Subcutaneous abdominal adipose tissue (tissue), 5 donors: ENCODE measurements at regions not wholly inside any gene's neighbourhood (a gene's known extent, or its start where the extent isn't known, plus 50 kb on each side); places are given as distances from the start of the nearest gene placed in this dataset.
"Not testable (repeated sequence)": the region's sequence is repeated elsewhere in the genome, so short reads cannot be mapped to it uniquely, and the experiment has no call there.

Experiments used
- H3K27ac ChIP-seq: one replicate; pipeline ENCODE4 v1.7.0; 2013; ENCODE audit warnings: low read depth, mild to moderate bottlenecking, inconsistent platforms, low read length, moderate library complexity
- H3K27me3 ChIP-seq, 5 donors: one replicate each; pipeline ENCODE4 v1.7.0; 2013; ENCODE audit warnings: low read length in 5 of 5, inconsistent platforms in 1 of 5; ENCODE audit not compliant: control insufficient read depth in 5 of 5, insufficient read depth in 4 of 5
- H3K36me3 ChIP-seq, 5 donors: one replicate each; pipeline ENCODE4 v1.7.0; 2013; ENCODE audit warnings: low read length in 5 of 5; ENCODE audit not compliant: control insufficient read depth in 5 of 5, insufficient read depth in 5 of 5
- H3K4me1 ChIP-seq, 5 donors: one replicate each; pipeline ENCODE4 v1.7.0; 2013; ENCODE audit warnings: low read length in 5 of 5, mild to moderate bottlenecking in 3 of 5, moderate library complexity in 1 of 5; ENCODE audit not compliant: control insufficient read depth in 5 of 5, insufficient read depth in 5 of 5
- H3K4me3 ChIP-seq, 5 donors: one replicate each; pipeline ENCODE4 v1.7.0; 2013; ENCODE audit warnings: low read length in 5 of 5, low read depth in 1 of 5
- H3K9ac ChIP-seq, 5 donors: one replicate each; pipeline ENCODE4 v1.7.0; 2013; ENCODE audit warnings: low read length in 5 of 5, mild to moderate bottlenecking in 4 of 5, moderate library complexity in 3 of 5
- H3K9me3 ChIP-seq, 5 donors: one replicate each; pipeline ENCODE4 v1.7.0; 2013; ENCODE audit warnings: low read length in 5 of 5; ENCODE audit not compliant: control insufficient read depth in 5 of 5
- donor health status: healthy.
- donor health status: healthy.
- donor health status: healthy.
- donor health status: healthy.
- donor health status: healthy.

GRCh38 chr5:2533848-2534247 lies 217.6 kb downstream of the IRX2 start:
- not testable (repeated sequence) for H3K27me3 ChIP-seq, H3K27ac ChIP-seq, H3K9ac ChIP-seq, H3K4me1 ChIP-seq, H3K4me3 ChIP-seq, H3K36me3 ChIP-seq
- H3K9me3 ChIP-seq: peaks cover 2 to 18% (median 11%) of the 10 kb centered on the region in 5 donors

- Histone ChIP-seq H3K4me1 (no peaks in the 10 kb centered on the region), H3K36me3 (no peaks in the 10 kb centered on the region), H3K9me3 (peaks cover 2 to 18% (median 11%) of the 10 kb centered on the region in 5 donors), H3K4me3 (no peak overlapping the region), H3K27me3 (peaks cover 0 to 4% (median 0%) of the 10 kb centered on the region in 5 donors), H3K27ac (no peak overlapping the region), H3K9ac (no peak overlapping the region)
These were observed 218.7 kb downstream of the IRX2 start for GRCh38 chr5:2532809-2533208.

GRCh38 chr5:2531318-2531717 lies 220.2 kb downstream of the IRX2 start:
- Histone ChIP-seq H3K36me3 (no peaks in the 10 kb centered on the region), H3K9me3 (peaks cover 2 to 18% (median 11%) of the 10 kb centered on the region in 5 donors), H3K4me3 (no peak overlapping the region), H3K9ac (no peak overlapping the region), H3K27ac (no peak overlapping the region), H3K27me3 (peaks cover 0 to 4% (median 0%) of the 10 kb centered on the region in 5 donors), H3K4me1 (no peaks in the 10 kb centered on the region)

- Histone ChIP-seq H3K4me1 (no peaks in the 10 kb centered on the region), H3K9me3 (peaks cover 2 to 18% (median 11%) of the 10 kb centered on the region in 5 donors), H3K27me3 (peaks cover 0 to 4% (median 0%) of the 10 kb centered on the region in 5 donors), H3K27ac (no peak overlapping the region), H3K9ac (no peak overlapping the region), H3K36me3 (no peaks in the 10 kb centered on the region), H3K4me3 (no peak overlapping the region)
These were observed 220.9 kb downstream of the IRX2 start for GRCh38 chr5:2530609-2531008.

GRCh38 chr5:2529371-2530092 lies 221.9 kb downstream of the IRX2 start:
- no peak overlapping the region for H3K27ac ChIP-seq
- no peaks in the 10 kb centered on the region for H3K4me1 ChIP-seq
- H3K4me3 ChIP-seq: no peak overlapping the region
- H3K9ac ChIP-seq: no peak overlapping the region
- H3K9me3 ChIP-seq: peaks cover 2 to 12% (median 8%) of the 10 kb centered on the region in 5 donors
- H3K27me3 ChIP-seq: peaks cover 0 to 4% (median 0%) of the 10 kb centered on the region in 5 donors
- no peaks in the 10 kb centered on the region for H3K36me3 ChIP-seq

GRCh38 chr5:2525351-2525750 lies 226.1 kb downstream of the IRX2 start:
- Histone ChIP-seq H3K9ac (no peak overlapping the region), H3K27me3 (no peaks in the 10 kb centered on the region), H3K27ac (no peak overlapping the region), H3K36me3 (no peaks in the 10 kb centered on the region), H3K4me1 (no peaks in the 10 kb centered on the region), H3K9me3 (no peaks in the 10 kb centered on the region), H3K4me3 (no peak overlapping the region)

GRCh38 chr5:2524620-2525019 lies 226.9 kb downstream of the IRX2 start:
- Histone ChIP-seq H3K27ac (no peak overlapping the region), H3K4me1 (no peaks in the 10 kb centered on the region), H3K4me3 (no peak overlapping the region), H3K9ac (no peak overlapping the region), H3K9me3 (no peaks in the 10 kb centered on the region), H3K36me3 (no peaks in the 10 kb centered on the region), H3K27me3 (no peaks in the 10 kb centered on the region)

- no peaks in the 10 kb centered on the region for H3K36me3 ChIP-seq
- no peak overlapping the region for H3K9ac ChIP-seq
- H3K4me3 ChIP-seq: no peak overlapping the region
- no peaks in the 10 kb centered on the region for H3K27me3 ChIP-seq
- H3K9me3 ChIP-seq: no peaks in the 10 kb centered on the region
- no peaks in the 10 kb centered on the region for H3K4me1 ChIP-seq
- H3K27ac ChIP-seq: no peak overlapping the region
These were observed 228.3 kb downstream of the IRX2 start for GRCh38 chr5:2523180-2523579.

GRCh38 chr5:2522372-2522771 lies 229.1 kb downstream of the IRX2 start:
- peaks cover 0 to under 1% (median 0%) of the 10 kb centered on the region in 5 donors for H3K27me3 ChIP-seq
- no peaks in the 10 kb centered on the region for H3K9me3 ChIP-seq
- H3K36me3 ChIP-seq: no peaks in the 10 kb centered on the region
- H3K4me1 ChIP-seq: no peaks in the 10 kb centered on the region
- H3K27ac ChIP-seq: no peak overlapping the region
- no peak overlapping the region for H3K9ac ChIP-seq
- H3K4me3 ChIP-seq: no peak overlapping the region

- Histone ChIP-seq H3K9ac (no peak overlapping the region), H3K27ac (no peak overlapping the region), H3K4me3 (no peak overlapping the region), H3K27me3 (peaks cover 0 to 3% (median 0%) of the 10 kb centered on the region in 5 donors), H3K9me3 (no peaks in the 10 kb centered on the region), H3K4me1 (no peaks in the 10 kb centered on the region), H3K36me3 (no peaks in the 10 kb centered on the region)
These were observed 232.3 kb downstream of the IRX2 start for GRCh38 chr5:2519153-2519552.
